Mesothelial cell of epicardium (in vitro differentiated cells): ENCODE measurements at regions not wholly inside any gene's neighbourhood (a gene's known extent, or its start where the extent isn't known, plus 50 kb on each side); places are given as distances from the start of the nearest gene placed in this dataset.

Source experiments
- DNase-seq, 2 experiments: peaks; one replicate each; pipeline ENCODE4 v3.0.0; 2021; ENCODE audit warnings: low spot score in 2 of 2; ENCODE audit not compliant: unreplicated experiment in 2 of 2
- H3K27ac Mint-ChIP-seq: 2 replicates; pipeline ENCODE4 v1.8.0; 2021; ENCODE audit warnings: mixed read lengths
- H3K27me3 Mint-ChIP-seq: 2 replicates; pipeline ENCODE4 v1.8.0; 2021; ENCODE audit warnings: low read depth, mixed read lengths
- H3K36me3 Mint-ChIP-seq: 2 replicates; pipeline ENCODE4 v1.8.0; 2021; ENCODE audit warnings: mixed read lengths
- H3K4me1 Mint-ChIP-seq: 2 replicates; pipeline ENCODE4 v1.8.0; 2021; ENCODE audit warnings: mixed read lengths
- H3K4me3 Mint-ChIP-seq: 2 replicates; pipeline ENCODE4 v1.8.0; 2021; ENCODE audit warnings: mild to moderate bottlenecking, moderate library complexity, mixed read lengths
- H3K9me3 Mint-ChIP-seq: 2 replicates; pipeline ENCODE4 v1.8.0; 2021; ENCODE audit warnings: mixed read lengths
- CTCF ChIP-seq: fragments of 200-600 bp; sonication (generic); IDR thresholded peaks from one replicate; pipeline ENCODE4 v1.5.0; 2021; ENCODE audit warnings: antibody characterized with exemption; ENCODE audit not compliant: unreplicated experiment

- Mint-ChIP-seq H3K4me1 (peaks cover 21% of the 10 kb centered on the region), H3K27ac (no peak overlapping the region), H3K4me3 (no peak overlapping the region), H3K36me3 (peaks cover 3% of the 10 kb centered on the region), H3K9me3 (peaks cover 9% of the 10 kb centered on the region), H3K27me3 (no peaks in the 10 kb centered on the region)
- no peak for DNase-seq
- no peak for TF ChIP-seq CTCF
Measured at GRCh38 chr2:129092956-129093355, 774.3 kb upstream of the HS6ST1 start.

- no peaks in the 10 kb centered on the region for H3K27me3 Mint-ChIP-seq
- H3K9me3 Mint-ChIP-seq: peaks cover 12% of the 10 kb centered on the region
- no peak for DNase-seq
- no peak overlapping the region for H3K4me3 Mint-ChIP-seq
- peaks cover 3% of the 10 kb centered on the region for H3K36me3 Mint-ChIP-seq
- no peak overlapping the region for H3K27ac Mint-ChIP-seq
- peaks cover 4% of the 10 kb centered on the region for H3K4me1 Mint-ChIP-seq
- no peak for TF ChIP-seq CTCF
Measured at GRCh38 chr2:129101186-129101585, 782.5 kb upstream of the HS6ST1 start.

GRCh38 chr2:129103936-129104878 is 785.5 kb upstream of the HS6ST1 start:
- no peaks in the 10 kb centered on the region for H3K36me3 Mint-ChIP-seq
- no peak overlapping the region for H3K4me3 Mint-ChIP-seq
- no peaks in the 10 kb centered on the region for H3K27me3 Mint-ChIP-seq
- TF ChIP-seq CTCF: no peak
- peaks cover 3% of the 10 kb centered on the region for H3K9me3 Mint-ChIP-seq
- H3K27ac Mint-ChIP-seq: no peak overlapping the region
- no peak for DNase-seq
- peaks cover 4% of the 10 kb centered on the region for H3K4me1 Mint-ChIP-seq

- Mint-ChIP-seq H3K36me3 (no peaks in the 10 kb centered on the region), H3K4me1 (peaks cover 6% of the 10 kb centered on the region), H3K4me3 (no peak overlapping the region), H3K27me3 (no peaks in the 10 kb centered on the region), H3K9me3 (peaks cover 3% of the 10 kb centered on the region), H3K27ac (no peak overlapping the region)
- DNase-seq: no peak
- no peak for TF ChIP-seq CTCF
Measured at GRCh38 chr2:129112181-129112580, 793.5 kb upstream of the HS6ST1 start.

- Mint-ChIP-seq H3K4me3 (no peak overlapping the region), H3K9me3 (peaks cover 3% of the 10 kb centered on the region), H3K36me3 (no peaks in the 10 kb centered on the region), H3K27me3 (no peaks in the 10 kb centered on the region), H3K4me1 (peaks cover 19% of the 10 kb centered on the region), H3K27ac (no peak overlapping the region)
- no peak for DNase-seq
- no peak for TF ChIP-seq CTCF
Measured at GRCh38 chr2:129113776-129114175, 795.1 kb upstream of the HS6ST1 start.
